HG03469 (cell line): ENCODE measurements at regions not wholly inside any gene's neighbourhood (a gene's known extent, or its start where the extent isn't known, plus 50 kb on each side); places are given as distances from the start of the nearest gene placed in this dataset.
"Not testable (repeated sequence)": the region's sequence is repeated elsewhere in the genome, so short reads cannot be mapped to it uniquely, and the experiment has no call there.

ENCODE experiments used
- ATAC-seq: cut with Tn5 transposase; IDR thresholded peaks from one replicate; pipeline ENCODE4 v1.9.1; 2021; ENCODE audit warnings: mild to moderate bottlenecking, moderate library complexity, moderate number of reproducible peaks; ENCODE audit not compliant: unreplicated experiment

- ATAC-seq, result no peak
Measured at GRCh38 chr9:105021917-105022316, 94.0 kb upstream of the ABCA1 start.

- not testable (repeated sequence) for ATAC-seq
Measured at GRCh38 chr9:105022545-105022944, 94.6 kb upstream of the ABCA1 start.

- no peak for ATAC-seq
Measured at GRCh38 chr9:105023788-105024187, 95.8 kb upstream of the ABCA1 start.

- ATAC-seq, result no peak
Measured at GRCh38 chr9:105024529-105024928, 96.6 kb upstream of the ABCA1 start.

- ATAC-seq, result no peak
Measured at GRCh38 chr9:105026451-105026850, 98.5 kb upstream of the ABCA1 start.

- ATAC-seq, result no peak
Measured at GRCh38 chr9:105027084-105027483, 99.1 kb upstream of the ABCA1 start.

- no peak for ATAC-seq
Measured at GRCh38 chr9:105030285-105030684, 102.3 kb upstream of the ABCA1 start.

GRCh38 chr9:105037139-105037538 is 109.2 kb upstream of the ABCA1 start:
- no peak for ATAC-seq

- ATAC-seq, result no peak
Measured at GRCh38 chr9:105038051-105038450, 110.1 kb upstream of the ABCA1 start.

GRCh38 chr9:105039175-105039799 is 111.3 kb upstream of the ABCA1 start:
- ATAC-seq, result no peak

- no peak for ATAC-seq
Measured at GRCh38 chr9:105043370-105043936, 115.5 kb upstream of the ABCA1 start.

- ATAC-seq, result no peak
Measured at GRCh38 chr9:105044518-105044917, 116.6 kb upstream of the ABCA1 start.

GRCh38 chr9:105046907-105047741 is 119.2 kb upstream of the ABCA1 start:
- no peak for ATAC-seq

- ATAC-seq, result no peak
Measured at GRCh38 chr9:105047742-105048041, 119.7 kb upstream of the ABCA1 start.

- ATAC-seq, result no peak
Measured at GRCh38 chr9:105048331-105048730, 120.4 kb upstream of the ABCA1 start.

GRCh38 chr9:105050296-105050695 is 122.3 kb upstream of the ABCA1 start:
- no peak for ATAC-seq

- no peak for ATAC-seq
Measured at GRCh38 chr9:105051897-105052296, 123.9 kb upstream of the ABCA1 start.

- no peak for ATAC-seq
Measured at GRCh38 chr9:105052346-105052745, 124.4 kb upstream of the ABCA1 start.

- ATAC-seq, result no peak
Measured at GRCh38 chr9:105053209-105053652, 125.3 kb upstream of the ABCA1 start.

GRCh38 chr9:105054491-105054890 is 126.5 kb upstream of the ABCA1 start:
- ATAC-seq, result no peak

- ATAC-seq, result no peak
Measured at GRCh38 chr9:105055917-105056316, 128.0 kb upstream of the ABCA1 start.

GRCh38 chr9:105057551-105057950 is 129.6 kb upstream of the ABCA1 start:
- no peak for ATAC-seq
